Mammary epithelial cell (primary cell): ENCODE measurements at regions not wholly inside any gene's neighbourhood (a gene's known extent, or its start where the extent isn't known, plus 50 kb on each side); places are given as distances from the start of the nearest gene placed in this dataset.

Experiments used
- EZH2 ChIP-seq: IDR thresholded peaks from 2 replicates; pipeline ENCODE4 v1.6.1; 2012; ENCODE audit warnings: low read length, inconsistent platforms, borderline replicate concordance
- TF ChIP-seq, protein P1 (sequence below), 2 donors: IDR thresholded peaks in 1 of 2; conservative IDR thresholded peaks in 1 of 2; 2 replicates each; pipeline ENCODE4 v1.5.1; 2011 to 2012; ENCODE audit warnings: inconsistent platforms in 2 of 2, low read length in 2 of 2, mild to moderate bottlenecking in 2 of 2, control low read depth in 1 of 2, low read depth in 1 of 2; ENCODE audit not compliant: insufficient read depth in 1 of 2; ENCODE audit errors: extremely low read depth in 1 of 2

DNA sequence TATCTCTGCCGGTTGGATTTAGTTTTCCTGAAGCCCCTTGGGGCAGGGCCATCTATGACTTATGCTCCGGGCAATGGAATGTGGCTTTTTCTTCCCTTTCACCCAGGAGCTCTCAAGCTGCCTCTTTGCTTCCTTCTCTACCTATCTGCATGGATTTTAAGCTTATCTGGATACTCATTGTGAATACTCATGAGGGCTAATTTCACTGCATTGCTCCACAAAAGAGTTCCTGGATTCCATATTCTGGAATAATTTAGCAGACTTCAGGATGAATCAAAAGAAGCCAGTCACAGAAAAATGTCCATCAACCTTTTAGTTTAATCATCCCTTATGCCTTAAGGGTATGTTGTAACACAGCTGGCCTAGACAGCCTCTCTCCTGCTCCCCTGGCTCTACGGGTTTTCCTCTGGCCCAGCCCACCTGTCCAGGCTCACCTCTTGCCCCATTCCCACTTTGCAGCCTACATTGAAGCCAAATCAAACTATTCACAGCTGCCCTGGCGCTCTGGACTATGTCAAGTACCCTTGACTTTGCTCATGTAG is 122.8 kb upstream of the RMDN2 start:
- TF ChIP-seq, protein P1, sequence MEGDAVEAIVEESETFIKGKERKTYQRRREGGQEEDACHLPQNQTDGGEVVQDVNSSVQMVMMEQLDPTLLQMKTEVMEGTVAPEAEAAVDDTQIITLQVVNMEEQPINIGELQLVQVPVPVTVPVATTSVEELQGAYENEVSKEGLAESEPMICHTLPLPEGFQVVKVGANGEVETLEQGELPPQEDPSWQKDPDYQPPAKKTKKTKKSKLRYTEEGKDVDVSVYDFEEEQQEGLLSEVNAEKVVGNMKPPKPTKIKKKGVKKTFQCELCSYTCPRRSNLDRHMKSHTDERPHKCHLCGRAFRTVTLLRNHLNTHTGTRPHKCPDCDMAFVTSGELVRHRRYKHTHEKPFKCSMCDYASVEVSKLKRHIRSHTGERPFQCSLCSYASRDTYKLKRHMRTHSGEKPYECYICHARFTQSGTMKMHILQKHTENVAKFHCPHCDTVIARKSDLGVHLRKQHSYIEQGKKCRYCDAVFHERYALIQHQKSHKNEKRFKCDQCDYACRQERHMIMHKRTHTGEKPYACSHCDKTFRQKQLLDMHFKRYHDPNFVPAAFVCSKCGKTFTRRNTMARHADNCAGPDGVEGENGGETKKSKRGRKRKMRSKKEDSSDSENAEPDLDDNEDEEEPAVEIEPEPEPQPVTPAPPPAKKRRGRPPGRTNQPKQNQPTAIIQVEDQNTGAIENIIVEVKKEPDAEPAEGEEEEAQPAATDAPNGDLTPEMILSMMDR (conservative IDR thresholded peaks at IDR 0.05 in 1 of 2, IDR thresholded peaks at IDR 0.05 in 1 of 2; ENCODE audit: extremely low read depth in 1 of 2, insufficient read depth in 1 of 2, low read depth in 1 of 2, low read length in 2 of 2) = no peak
- TF ChIP-seq EZH2 = no peak
